ENCODE measurements at regions not wholly inside any gene's neighbourhood (a gene's known extent, or its start where the extent isn't known, plus 50 kb on each side); places are given as distances from the start of the nearest gene placed in this dataset.

DNA sequence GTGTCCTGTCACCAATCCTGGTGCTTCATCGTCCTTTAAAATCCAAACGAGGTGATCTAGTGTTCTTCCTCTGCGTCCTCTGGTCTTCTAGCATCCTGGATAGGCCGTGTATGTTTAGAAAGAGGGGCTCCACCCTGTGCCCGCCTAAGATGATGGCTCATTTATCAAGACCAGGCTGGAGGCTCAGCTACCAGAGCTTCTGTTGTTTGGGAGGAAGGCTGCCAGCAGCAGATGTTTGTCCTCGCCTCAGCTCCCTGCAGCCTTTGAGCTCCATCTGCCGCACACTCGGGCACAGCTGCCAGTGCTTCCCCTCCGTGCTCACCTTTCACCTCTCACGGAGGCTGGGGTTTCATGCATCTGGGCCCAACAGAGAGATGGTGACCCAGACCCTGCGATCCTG lies 954.7 kb upstream of the RBFOX1 start:
- Histone ChIP-seq H3K23ac (ENCODE audit: low read depth, low read length) (no peak overlapping the region), H3K9me3 (ENCODE audit: control insufficient read depth, insufficient read depth, low read length) (peaks cover 38% of the 10 kb centered on the region), H3K27ac (ENCODE audit: insufficient read depth, low read length) (no peak overlapping the region), H3K4ac (ENCODE audit: low read depth, low read length) (no peak overlapping the region), H3K9me1 (ENCODE audit: insufficient read depth, low read length) (no peaks in the 10 kb centered on the region), H3K18ac (ENCODE audit: low read depth, low read length) (no peak overlapping the region), H3K4me1 (ENCODE audit: control insufficient read depth, insufficient read depth, low read length) (no peaks in the 10 kb centered on the region), H3K9ac (ENCODE audit: low read depth, low read length) (no peak overlapping the region), H2BK120ac (ENCODE audit: low read depth, low read length) (no peak overlapping the region), H4K20me1 (ENCODE audit: insufficient read depth, low read length) (no peaks in the 10 kb centered on the region), H3K27me3 (ENCODE audit: control insufficient read depth, insufficient read depth, low read length) (no peaks in the 10 kb centered on the region), H3K4me2 (ENCODE audit: low read depth, low read length) (no peak overlapping the region), H3K4me3 (ENCODE audit: insufficient read depth, low read depth, low read length) (no peak overlapping the region), H2AK9ac (replicated peaks; ENCODE audit: low read depth, low read length, poor library complexity) (no peak overlapping the region), H3K56ac (ENCODE audit: extremely low read depth, insufficient read depth, low read length) (no peak overlapping the region), H4K5ac (ENCODE audit: low read depth, low read length) (no peak overlapping the region), H4K8ac (ENCODE audit: low read depth in 2 of 2, low read length in 2 of 2) (no peak overlapping the region), H2BK5ac (ENCODE audit: low read depth, low read length, poor library complexity, severe bottlenecking) (no peak overlapping the region), H4K91ac (ENCODE audit: insufficient read depth, low read depth, low read length) (no peak overlapping the region), H3K36me3 (ENCODE audit: control insufficient read depth, insufficient read depth, low read length) (no peaks in the 10 kb centered on the region), H3K14ac (replicated peaks; ENCODE audit: low read depth, low read length) (no peak overlapping the region), H2AK5ac (ENCODE audit: low read depth, low read length) (no peak overlapping the region), H3K79me1 (ENCODE audit: low read depth in 1 of 2, low read length in 2 of 2) (no peaks in the 10 kb centered on the region), H2BK15ac (ENCODE audit: low read depth, low read length) (no peak overlapping the region), H2AFZ (replicated peaks; ENCODE audit: low read length, poor library complexity) (no peak overlapping the region), H2BK20ac (ENCODE audit: low read depth, low read length) (no peak overlapping the region)
- intact Hi-C loops (cut with micrococcal nuclease) (no loop called here), in situ Hi-C loops (cut with MboI; ENCODE audit: low sequenced_read_pairs) (no loop called here), dilution Hi-C loops (cut with HindIII; ENCODE audit: low sequenced_read_pairs, unreplicated experiment) (no loop called here)
- ChIA-PET CTCF (no interaction called here), POLR2A (ENCODE audit: unreplicated experiment) (no interaction called here)
- DNase-seq = no peak
- BruUV-seq (replicated peaks) = no TSS peak
- WGBS, 2 experiments (ENCODE audit: extremely low coverage in 2 of 2, insufficient read length in 1 of 2) = 80% methylated on average over 1 of the region's 11 CpGs; no CpG with 5 or more reads in 1 of the 2 experiments
- TF ChIP-seq RFX5 (IDR thresholded peaks at IDR 0.05; ENCODE audit: low read depth, low read length) = no peak
- TF ChIP-seq CEBPB (IDR thresholded peaks at IDR 0.05; ENCODE audit: low read depth, low read length) = no peak
- TF ChIP-seq, protein P1, sequence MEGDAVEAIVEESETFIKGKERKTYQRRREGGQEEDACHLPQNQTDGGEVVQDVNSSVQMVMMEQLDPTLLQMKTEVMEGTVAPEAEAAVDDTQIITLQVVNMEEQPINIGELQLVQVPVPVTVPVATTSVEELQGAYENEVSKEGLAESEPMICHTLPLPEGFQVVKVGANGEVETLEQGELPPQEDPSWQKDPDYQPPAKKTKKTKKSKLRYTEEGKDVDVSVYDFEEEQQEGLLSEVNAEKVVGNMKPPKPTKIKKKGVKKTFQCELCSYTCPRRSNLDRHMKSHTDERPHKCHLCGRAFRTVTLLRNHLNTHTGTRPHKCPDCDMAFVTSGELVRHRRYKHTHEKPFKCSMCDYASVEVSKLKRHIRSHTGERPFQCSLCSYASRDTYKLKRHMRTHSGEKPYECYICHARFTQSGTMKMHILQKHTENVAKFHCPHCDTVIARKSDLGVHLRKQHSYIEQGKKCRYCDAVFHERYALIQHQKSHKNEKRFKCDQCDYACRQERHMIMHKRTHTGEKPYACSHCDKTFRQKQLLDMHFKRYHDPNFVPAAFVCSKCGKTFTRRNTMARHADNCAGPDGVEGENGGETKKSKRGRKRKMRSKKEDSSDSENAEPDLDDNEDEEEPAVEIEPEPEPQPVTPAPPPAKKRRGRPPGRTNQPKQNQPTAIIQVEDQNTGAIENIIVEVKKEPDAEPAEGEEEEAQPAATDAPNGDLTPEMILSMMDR (conservative IDR thresholded peaks at IDR 0.05; ENCODE audit: low read depth, low read length) = no peak
- no peak for TF ChIP-seq MAFK (IDR thresholded peaks at IDR 0.05; ENCODE audit: low read depth, low read length)
- no peak for TF ChIP-seq SMC3 (IDR thresholded peaks at IDR 0.05; ENCODE audit: low read depth, low read length)
- TF ChIP-seq FOS (IDR thresholded peaks at IDR 0.05; ENCODE audit: low read depth, low read length) = no peak
- no peak for TF ChIP-seq RAD21 (IDR thresholded peaks at IDR 0.05; ENCODE audit: low read length)
- no peak for ATAC-seq (ENCODE audit: low read depth)
